Keratinocyte (primary cell): ENCODE measurements at regions not wholly inside any gene's neighbourhood (a gene's known extent, or its start where the extent isn't known, plus 50 kb on each side); places are given as distances from the start of the nearest gene placed in this dataset.

Experiments used
- EZH2 ChIP-seq: IDR thresholded peaks from one replicate; pipeline ENCODE4 v1.6.1; 2012; ENCODE audit warnings: inconsistent platforms, mild to moderate bottlenecking, low read length, moderate library complexity
- TF ChIP-seq, protein P1 (sequence below), 3 experiments: IDR thresholded peaks in 1 of 3; conservative IDR thresholded peaks in 1 of 3; optimal IDR thresholded peaks in 1 of 3; 2 replicates in 2 of 3; 3 replicates in 1 of 3; pipeline versions ENCODE3 to v1.5.1; 2011; ENCODE audit warnings: low read length in 3 of 3, mild to moderate bottlenecking in 3 of 3, moderate library complexity in 2 of 3, control low read depth in 1 of 3, inconsistent platforms in 1 of 3; ENCODE audit not compliant: insufficient read depth in 2 of 3; ENCODE audit errors: extremely low read depth in 1 of 3

DNA sequence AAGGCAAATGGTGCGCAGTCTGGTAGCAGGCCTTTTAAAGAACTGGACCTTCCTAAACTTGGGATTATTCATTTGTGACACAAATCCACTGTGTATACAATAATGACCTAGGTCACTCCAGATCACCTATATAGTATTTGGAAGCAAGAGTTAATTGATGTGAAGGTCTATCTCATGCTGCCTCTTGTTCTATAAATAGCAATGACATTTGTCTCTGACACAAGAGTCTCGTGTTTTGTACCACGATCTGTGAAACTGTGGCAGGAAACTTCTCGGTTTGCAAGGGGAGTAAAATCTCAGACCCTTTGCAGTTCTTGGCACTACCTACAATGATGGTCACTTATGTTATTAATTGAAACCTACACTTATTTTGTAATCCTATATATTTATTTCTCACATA is 1408.4 kb downstream of the PCDH7 start:
- TF ChIP-seq, protein P1, sequence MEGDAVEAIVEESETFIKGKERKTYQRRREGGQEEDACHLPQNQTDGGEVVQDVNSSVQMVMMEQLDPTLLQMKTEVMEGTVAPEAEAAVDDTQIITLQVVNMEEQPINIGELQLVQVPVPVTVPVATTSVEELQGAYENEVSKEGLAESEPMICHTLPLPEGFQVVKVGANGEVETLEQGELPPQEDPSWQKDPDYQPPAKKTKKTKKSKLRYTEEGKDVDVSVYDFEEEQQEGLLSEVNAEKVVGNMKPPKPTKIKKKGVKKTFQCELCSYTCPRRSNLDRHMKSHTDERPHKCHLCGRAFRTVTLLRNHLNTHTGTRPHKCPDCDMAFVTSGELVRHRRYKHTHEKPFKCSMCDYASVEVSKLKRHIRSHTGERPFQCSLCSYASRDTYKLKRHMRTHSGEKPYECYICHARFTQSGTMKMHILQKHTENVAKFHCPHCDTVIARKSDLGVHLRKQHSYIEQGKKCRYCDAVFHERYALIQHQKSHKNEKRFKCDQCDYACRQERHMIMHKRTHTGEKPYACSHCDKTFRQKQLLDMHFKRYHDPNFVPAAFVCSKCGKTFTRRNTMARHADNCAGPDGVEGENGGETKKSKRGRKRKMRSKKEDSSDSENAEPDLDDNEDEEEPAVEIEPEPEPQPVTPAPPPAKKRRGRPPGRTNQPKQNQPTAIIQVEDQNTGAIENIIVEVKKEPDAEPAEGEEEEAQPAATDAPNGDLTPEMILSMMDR (optimal IDR thresholded peaks at IDR 0.05 in 1 of 3, IDR thresholded peaks at IDR 0.05 in 1 of 3, conservative IDR thresholded peaks at IDR 0.05 in 1 of 3; ENCODE audit: extremely low read depth in 1 of 3, insufficient read depth in 2 of 3, low read length in 3 of 3): no peak
- TF ChIP-seq EZH2: no peak
